Left lung (tissue), 4 donors: ENCODE measurements at regions not wholly inside any gene's neighbourhood (a gene's known extent, or its start where the extent isn't known, plus 50 kb on each side); places are given as distances from the start of the nearest gene placed in this dataset.

Source experiments
- ATAC-seq: fragments of 200-7000 bp; cut with Tn5 transposase; one replicate; pipeline ENCODE4 v1.9.1; 2020; ENCODE audit warnings: moderate library complexity
- DNase-seq, 4 donors: peaks; one replicate each; pipeline ENCODE4 v3.0.0-alpha.2; 2013 to 2020
- H3K27ac ChIP-seq, 2 donors: fragments of 200-600 bp; sonication (generic) in 1 of 2; one replicate each; pipeline versions ENCODE4 v1.5.0 to v1.8.0; 2020 to 2021
- H3K27me3 ChIP-seq, 2 donors: fragments of 200-600 bp; sonication (generic) in 1 of 2; one replicate each; pipeline versions ENCODE4 v1.5.0 to v1.8.0; 2020 to 2021
- H3K36me3 ChIP-seq, 2 donors: fragments of 200-600 bp; sonication (generic) in 1 of 2; one replicate each; pipeline versions ENCODE4 v1.5.0 to v1.8.0; 2020 to 2021
- H3K4me1 ChIP-seq, 2 donors: fragments of 200-600 bp; one replicate each; pipeline ENCODE4 v1.8.0; 2021
- H3K4me3 ChIP-seq, 2 donors: fragments of 200-600 bp; sonication (generic) in 1 of 2; one replicate each; pipeline versions ENCODE4 v1.5.0 to v1.8.0; 2020 to 2021; ENCODE audit warnings: mild to moderate bottlenecking in 1 of 2
- H3K9me3 ChIP-seq, 2 donors: fragments of 200-600 bp; sonication (generic) in 1 of 2; one replicate each; pipeline versions ENCODE4 v1.5.0 to v1.8.0; 2020 to 2021
- intact Hi-C, 2 donors: fragments of 100-400 bp; cut with DNase I; formaldehyde crosslinking; loops; one replicate each; pipeline versions ENCODE4 v1.11.2 to v1.14.2; 2022
- TF ChIP-seq, protein P1 (sequence below), 2 donors: fragments of 200-600 bp; sonication (generic) in 1 of 2; IDR thresholded peaks; one replicate each; pipeline versions ENCODE4 v1.5.0 to v1.8.0; 2021; ENCODE audit warnings: antibody characterized with exemption in 2 of 2
- donor health status: DM: no; HTN: yes; CAD: no.
- donor health status: DM: no; HTN: no; CAD: no.

DNA sequence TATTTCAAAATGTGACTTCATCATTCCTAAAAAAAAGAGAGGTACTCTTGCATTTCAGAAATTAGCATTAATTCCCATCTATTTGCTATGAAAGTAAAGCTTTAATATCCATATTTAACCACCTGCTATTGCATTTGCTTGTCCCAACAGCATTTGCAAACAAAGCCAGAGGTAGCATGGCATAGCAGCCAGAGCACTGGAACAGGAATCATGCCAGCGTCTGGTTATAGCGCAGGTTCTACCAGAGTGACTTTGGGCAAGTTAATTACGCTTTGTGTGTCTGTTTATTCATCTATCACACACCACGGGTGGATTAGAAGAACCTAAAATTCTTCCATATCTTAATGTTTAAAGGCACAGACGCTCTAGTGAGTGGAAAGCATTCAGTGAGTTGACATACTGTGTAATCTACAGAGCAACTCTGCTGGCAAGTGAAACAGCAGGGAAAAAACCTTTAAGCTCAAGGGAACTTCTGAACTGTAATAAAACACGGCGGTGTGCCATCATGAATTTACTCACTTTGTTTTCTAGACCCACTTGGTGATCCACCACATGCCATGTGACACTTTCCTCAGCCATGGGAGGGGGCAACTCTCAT is 76.6 kb upstream of the QRFPR start:
- DNase-seq (peak in 1 of 4 donors; percentile 10), ATAC-seq (no peak)
- H3K9me3 ChIP-seq, result no peaks in the 10 kb centered on the region
- no peak overlapping the region for H3K27ac ChIP-seq
- no peak overlapping the region for H3K4me3 ChIP-seq
- H3K27me3 ChIP-seq, result no peaks in the 10 kb centered on the region
- no peaks in the 10 kb centered on the region for H3K36me3 ChIP-seq
- H3K4me1 ChIP-seq, result no peaks in the 10 kb centered on the region
- TF ChIP-seq, protein P1, sequence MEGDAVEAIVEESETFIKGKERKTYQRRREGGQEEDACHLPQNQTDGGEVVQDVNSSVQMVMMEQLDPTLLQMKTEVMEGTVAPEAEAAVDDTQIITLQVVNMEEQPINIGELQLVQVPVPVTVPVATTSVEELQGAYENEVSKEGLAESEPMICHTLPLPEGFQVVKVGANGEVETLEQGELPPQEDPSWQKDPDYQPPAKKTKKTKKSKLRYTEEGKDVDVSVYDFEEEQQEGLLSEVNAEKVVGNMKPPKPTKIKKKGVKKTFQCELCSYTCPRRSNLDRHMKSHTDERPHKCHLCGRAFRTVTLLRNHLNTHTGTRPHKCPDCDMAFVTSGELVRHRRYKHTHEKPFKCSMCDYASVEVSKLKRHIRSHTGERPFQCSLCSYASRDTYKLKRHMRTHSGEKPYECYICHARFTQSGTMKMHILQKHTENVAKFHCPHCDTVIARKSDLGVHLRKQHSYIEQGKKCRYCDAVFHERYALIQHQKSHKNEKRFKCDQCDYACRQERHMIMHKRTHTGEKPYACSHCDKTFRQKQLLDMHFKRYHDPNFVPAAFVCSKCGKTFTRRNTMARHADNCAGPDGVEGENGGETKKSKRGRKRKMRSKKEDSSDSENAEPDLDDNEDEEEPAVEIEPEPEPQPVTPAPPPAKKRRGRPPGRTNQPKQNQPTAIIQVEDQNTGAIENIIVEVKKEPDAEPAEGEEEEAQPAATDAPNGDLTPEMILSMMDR (IDR thresholded peaks at IDR 0.05), result no peak
- intact Hi-C loops, result no loop called here

- no peaks in the 10 kb centered on the region for H3K27me3 ChIP-seq
- no peaks in the 10 kb centered on the region for H3K4me1 ChIP-seq
- H3K36me3 ChIP-seq, result no peaks in the 10 kb centered on the region
- TF ChIP-seq, protein P1 (IDR thresholded peaks at IDR 0.05), result no peak
- DNase-seq (peak in 1 of 4 donors; percentile 24), ATAC-seq (no peak)
- intact Hi-C loops, result no loop called here
- H3K9me3 ChIP-seq, result no peaks in the 10 kb centered on the region
- no peak overlapping the region for H3K27ac ChIP-seq
- no peak overlapping the region for H3K4me3 ChIP-seq
These were observed 74.5 kb upstream of the QRFPR start for GRCh38 chr4:121455285-121455684.

GRCh38 chr4:121454251-121454979 is 73.6 kb upstream of the QRFPR start:
- intact Hi-C loops, result no loop called here
- no peak for ATAC-seq
- Histone ChIP-seq H3K4me1 (no peaks in the 10 kb centered on the region), H3K4me3 (no peak overlapping the region), H3K9me3 (no peaks in the 10 kb centered on the region), H3K36me3 (no peaks in the 10 kb centered on the region), H3K27ac (no peak overlapping the region), H3K27me3 (no peaks in the 10 kb centered on the region)
- DNase-seq, result no peak
- TF ChIP-seq, protein P1 (IDR thresholded peaks at IDR 0.05), result no peak

DNA sequence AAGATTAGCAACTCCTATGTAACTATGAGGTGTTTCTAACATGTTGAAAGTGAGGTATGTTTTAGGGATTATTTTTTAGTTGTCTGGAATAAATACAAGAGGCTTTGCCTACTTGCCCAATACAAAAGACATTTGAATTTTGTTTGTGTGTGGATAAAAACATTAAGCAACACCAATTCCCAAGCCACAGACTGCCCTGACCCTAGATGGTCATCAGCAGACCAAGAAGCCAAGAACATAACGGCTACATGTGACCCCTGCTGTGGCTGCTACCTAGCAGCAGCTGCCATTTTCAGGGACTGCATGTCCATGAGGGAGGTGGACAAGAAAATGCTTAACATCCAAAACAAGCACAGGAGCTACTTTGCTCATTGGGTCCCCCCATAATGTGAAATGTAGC is 70.5 kb upstream of the QRFPR start:
- ATAC-seq, result no peak
- no peaks in the 10 kb centered on the region for H3K27me3 ChIP-seq
- H3K27ac ChIP-seq, result no peak overlapping the region
- no peaks in the 10 kb centered on the region for H3K36me3 ChIP-seq
- TF ChIP-seq, protein P1 (IDR thresholded peaks at IDR 0.05), result no peak
- no peak overlapping the region for H3K4me3 ChIP-seq
- H3K9me3 ChIP-seq, result no peaks in the 10 kb centered on the region
- H3K4me1 ChIP-seq, result no peaks in the 10 kb centered on the region
- DNase-seq, result no peak
- intact Hi-C loops, result no loop called here

DNA sequence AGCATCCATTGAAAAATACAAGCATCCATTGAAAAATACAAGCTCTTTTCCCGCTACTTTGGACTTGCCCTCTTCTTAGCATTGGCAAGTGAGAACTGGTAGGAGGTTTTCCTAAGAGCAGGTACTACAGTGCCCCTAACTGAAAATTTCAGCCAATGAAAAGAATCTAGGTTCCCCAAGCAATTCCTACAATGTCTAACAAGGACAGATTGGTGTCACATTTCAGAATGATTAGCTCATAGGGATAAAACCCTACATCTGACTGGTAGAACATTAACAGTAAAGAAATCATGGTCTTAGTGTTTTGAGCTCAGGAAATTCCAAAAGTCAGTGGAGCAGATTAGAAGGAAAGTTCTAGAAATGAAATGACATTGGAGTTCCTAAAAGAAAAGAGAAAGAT is 68.6 kb upstream of the QRFPR start:
- ATAC-seq, result no peak
- Histone ChIP-seq H3K9me3 (no peaks in the 10 kb centered on the region), H3K27me3 (no peaks in the 10 kb centered on the region), H3K4me3 (no peak overlapping the region), H3K27ac (no peak overlapping the region), H3K36me3 (no peaks in the 10 kb centered on the region), H3K4me1 (no peaks in the 10 kb centered on the region)
- TF ChIP-seq, protein P1 (IDR thresholded peaks at IDR 0.05), result no peak
- intact Hi-C loops, result no loop called here
- no peak for DNase-seq
